ENCODE measurements at regions not wholly inside any gene's neighbourhood (a gene's known extent, or its start where the extent isn't known, plus 50 kb on each side); places are given as distances from the start of the nearest gene placed in this dataset.

GRCh38 chr11:32224580-32224979, 133.7 kb downstream of the RCN1 start:
- H3K27me3 ChIP-seq (ENCODE audit: insufficient read depth, poor library complexity, severe bottlenecking), result no peaks in the 10 kb centered on the region
- no peak overlapping the region for H3K27ac ChIP-seq (replicated peaks)
- TF ChIP-seq GABPA (IDR thresholded peaks at IDR 0.05; ENCODE audit: low read depth), result no peak
- no peak for TF ChIP-seq REST (IDR thresholded peaks at IDR 0.05; ENCODE audit: insufficient replicate concordance, low read depth)
- TF ChIP-seq CTCF (IDR thresholded peaks at IDR 0.05; ENCODE audit: insufficient read depth, low read length), result no peak
- TF ChIP-seq POLR2AphosphoS5 (IDR thresholded peaks at IDR 0.05; ENCODE audit: low read depth), result no peak
- H3K4me3 ChIP-seq (replicated peaks; ENCODE audit: insufficient read depth, low read length), result no peak overlapping the region
- DNase-seq (ENCODE audit: low read depth in 1 of 2, low spot score in 1 of 2), result no peak

GRCh38 chr11:32225571-32226285, 134.9 kb downstream of the RCN1 start:
- DNase-seq (ENCODE audit: low read depth in 1 of 2, low spot score in 1 of 2), result no peak
- no peak for TF ChIP-seq SPI1 (IDR thresholded peaks at IDR 0.05; ENCODE audit: borderline replicate concordance, low read depth)
- TF ChIP-seq POLR2AphosphoS5 (IDR thresholded peaks at IDR 0.05; ENCODE audit: low read depth), result no peak
- TF ChIP-seq REST (IDR thresholded peaks at IDR 0.05; ENCODE audit: insufficient replicate concordance, low read depth), result no peak
- no peak for TF ChIP-seq CTCF (IDR thresholded peaks at IDR 0.05; ENCODE audit: insufficient read depth, low read length)
- TF ChIP-seq GABPA (IDR thresholded peaks at IDR 0.05; ENCODE audit: low read depth), result no peak
- no peak overlapping the region for H3K27ac ChIP-seq (replicated peaks)
- H3K27me3 ChIP-seq (ENCODE audit: insufficient read depth, poor library complexity, severe bottlenecking), result no peaks in the 10 kb centered on the region
- H3K4me3 ChIP-seq (replicated peaks; ENCODE audit: insufficient read depth, low read length), result no peak overlapping the region

GRCh38 chr11:32226480-32226879, 135.6 kb downstream of the RCN1 start:
- no peak overlapping the region for H3K4me3 ChIP-seq (replicated peaks; ENCODE audit: insufficient read depth, low read length)
- no peak for DNase-seq (ENCODE audit: low read depth in 1 of 2, low spot score in 1 of 2)
- no peak overlapping the region for H3K27ac ChIP-seq (replicated peaks)
- H3K27me3 ChIP-seq (ENCODE audit: insufficient read depth, poor library complexity, severe bottlenecking), result no peaks in the 10 kb centered on the region
- no peak for TF ChIP-seq SPI1 (IDR thresholded peaks at IDR 0.05; ENCODE audit: borderline replicate concordance, low read depth)
- no peak for TF ChIP-seq GABPA (IDR thresholded peaks at IDR 0.05; ENCODE audit: low read depth)
- no peak for TF ChIP-seq REST (IDR thresholded peaks at IDR 0.05; ENCODE audit: insufficient replicate concordance, low read depth)
- TF ChIP-seq POLR2AphosphoS5 (IDR thresholded peaks at IDR 0.05; ENCODE audit: low read depth), result no peak
- TF ChIP-seq CTCF (IDR thresholded peaks at IDR 0.05; ENCODE audit: insufficient read depth, low read length), result no peak
